Liver (tissue), 3 donors: ENCODE measurements at regions not wholly inside any gene's neighbourhood (a gene's known extent, or its start where the extent isn't known, plus 50 kb on each side); places are given as distances from the start of the nearest gene placed in this dataset.

Experiments used
- ATF3 ChIP-seq: IDR thresholded peaks from 2 replicates; pipeline ENCODE4 v1.6.1; 2016; ENCODE audit warnings: antibody characterized with exemption
- CTCF ChIP-seq: fragments of 150-350 bp; IDR thresholded peaks from 2 replicates; pipeline ENCODE4 v1.5.1; 2017; ENCODE audit warnings: improper control_type of control experiment, low read depth, low read length; ENCODE audit not compliant: missing input control
- EGR1 ChIP-seq, 2 donors: IDR thresholded peaks; 2 replicates each; pipeline ENCODE4 v1.6.1; 2016 to 2018; ENCODE audit warnings: antibody characterized with exemption in 2 of 2, low read depth in 2 of 2
- GABPA ChIP-seq, 2 donors: IDR thresholded peaks in 1 of 2; conservative IDR thresholded peaks in 1 of 2; 2 replicates each; pipeline ENCODE4 v1.6.1; 2016; ENCODE audit warnings: antibody characterized with exemption in 2 of 2, mild to moderate bottlenecking in 1 of 2, moderate library complexity in 1 of 2
- MAX ChIP-seq: IDR thresholded peaks from 2 replicates; pipeline ENCODE4 v1.6.1; 2016; ENCODE audit warnings: antibody characterized with exemption
- RAD21 ChIP-seq, 2 donors: IDR thresholded peaks; 2 replicates each; pipeline ENCODE4 v1.6.1; 2016; ENCODE audit warnings: antibody characterized with exemption in 2 of 2, mild to moderate bottlenecking in 2 of 2
- REST ChIP-seq: IDR thresholded peaks from 2 replicates; pipeline ENCODE4 v1.6.1; 2016; ENCODE audit warnings: antibody characterized with exemption, mild to moderate bottlenecking
- RXRA ChIP-seq, 2 donors: IDR thresholded peaks; 2 replicates each; pipeline ENCODE4 v1.6.1; 2017 to 2018; ENCODE audit warnings: antibody characterized with exemption in 2 of 2, mild to moderate bottlenecking in 1 of 2
- TAF1 ChIP-seq: conservative IDR thresholded peaks from 2 replicates; pipeline ENCODE4 v1.6.1; 2016; ENCODE audit warnings: antibody characterized with exemption, mild to moderate bottlenecking
- YY1 ChIP-seq: IDR thresholded peaks from 2 replicates; pipeline ENCODE4 v1.6.1; 2016; ENCODE audit warnings: antibody characterized with exemption, mild to moderate bottlenecking
- ZBTB33 ChIP-seq: IDR thresholded peaks from 2 replicates; pipeline ENCODE4 v1.6.1; 2016; ENCODE audit warnings: antibody characterized with exemption
- donor health status: healthy.
- donor health status: healthy.

GRCh38 chr7:84549409-84549808, 354.8 kb upstream of the SEMA3A start:
- TF ChIP-seq CTCF (no peak), RXRA (IDR thresholded peaks at IDR 0.05) (no peak), RAD21 (IDR thresholded peaks at IDR 0.05) (no peak), ATF3 (no peak), REST (no peak), GABPA (IDR thresholded peaks at IDR 0.05 in 1 of 2, conservative IDR thresholded peaks at IDR 0.05 in 1 of 2) (no peak), ZBTB33 (no peak), TAF1 (no peak), YY1 (no peak), MAX (no peak), EGR1 (IDR thresholded peaks at IDR 0.05; ENCODE audit: low read depth in 2 of 2) (no peak)
